Endothelial cell of umbilical vein (primary cell): ENCODE measurements at regions not wholly inside any gene's neighbourhood (a gene's known extent, or its start where the extent isn't known, plus 50 kb on each side); places are given as distances from the start of the nearest gene placed in this dataset.

ENCODE experiments used
- BruUV-seq: library from RNA; stranded (reverse); fragments of 400-500 nt; replicated peaks from 2 replicates; lab custom pipeline; 2021; lab: Mats Ljungman, UMichigan
- CTCF ChIA-PET: fragments of 300-600, 350-600 bp; sonication (Branson Sonifier 250); formaldehyde crosslinking; loops from one replicate; lab custom pipeline; 2021; ENCODE audit warnings: antibody characterized with exemption, inconsistent platforms; lab: Charles Lee
- POLR2A ChIA-PET: fragments of 300-600, 350-600 bp; sonication (Branson Sonifier 250); formaldehyde crosslinking; loops from one replicate; lab custom pipeline; 2021; ENCODE audit warnings: antibody characterized with exemption, inconsistent platforms; lab: Charles Lee
- DNase-seq: peaks from one replicate; pipeline ENCODE4 v3.0.0-alpha.2; 2011; ENCODE audit warnings: low read depth, low spot score
- FAIRE-seq: peaks from 2 replicates; lab custom pipeline; 2011; peaks lifted over from hg19 to GRCh38; lab: Jason Lieb, UNC
- H2AFZ ChIP-seq: 2 replicates; pipeline ENCODE4 v1.6.0; 2012; ENCODE audit warnings: low read depth, low read length, control low read depth, inconsistent platforms
- H3K27ac ChIP-seq: 2 replicates; pipeline ENCODE4 v1.5.1; 2011; ENCODE audit warnings: low read depth, mild to moderate bottlenecking, control low read depth, low read length, moderate library complexity; ENCODE audit not compliant: insufficient read depth
- H3K27me3 ChIP-seq, 2 experiments: 2 replicates each; pipeline versions ENCODE4 v1.6.0 to v1.6.1; 2011; ENCODE audit warnings: low read length in 2 of 2, mixed read lengths in 1 of 2; ENCODE audit not compliant: control insufficient read depth in 2 of 2, insufficient read depth in 2 of 2
- H3K36me3 ChIP-seq, 2 experiments: 2 replicates in 1 of 2; 3 replicates in 1 of 2; pipeline ENCODE4 v1.5.1; 2011; ENCODE audit warnings: low read length in 2 of 2, mild to moderate bottlenecking in 1 of 2, moderate library complexity in 1 of 2; ENCODE audit not compliant: control insufficient read depth in 2 of 2, insufficient read depth in 2 of 2; ENCODE audit errors: extremely low read depth in 1 of 2
- H3K4me1 ChIP-seq: 3 replicates; pipeline ENCODE4 v1.5.1; 2011; ENCODE audit warnings: mild to moderate bottlenecking, low read length; ENCODE audit not compliant: control insufficient read depth, insufficient read depth; ENCODE audit errors: extremely low read depth
- H3K4me2 ChIP-seq: 2 replicates; pipeline ENCODE4 v1.6.1; 2011; ENCODE audit warnings: low read length, control low read depth, mixed read lengths; ENCODE audit not compliant: insufficient read depth
- H3K4me3 ChIP-seq, 3 experiments: fragments of 200-600 bp in 1 of 3; sonication (generic), shearing (Covaris generic) in 1 of 3; replicated peaks in 1 of 3; 2 replicates each; pipeline ENCODE4 v1.5.1; 2011 to 2016; ENCODE audit warnings: control low read depth in 3 of 3, low read length in 3 of 3, mild to moderate bottlenecking in 2 of 3, inconsistent platforms in 1 of 3, low read depth in 1 of 3, moderate library complexity in 1 of 3; ENCODE audit not compliant: insufficient read depth in 1 of 3
- H3K79me2 ChIP-seq: 2 replicates; pipeline ENCODE4 v1.6.0; 2012; ENCODE audit warnings: low read length, inconsistent platforms; ENCODE audit not compliant: control insufficient read depth, insufficient read depth
- H3K9ac ChIP-seq: replicated peaks from 2 replicates; pipeline ENCODE3; 2011; ENCODE audit warnings: low read length, control low read depth; ENCODE audit not compliant: insufficient read depth; ENCODE audit errors: extremely low read depth
- H3K9me1 ChIP-seq: replicated peaks from 3 replicates; pipeline ENCODE4 v1.6.0; 2011; ENCODE audit warnings: mild to moderate bottlenecking, low read length; ENCODE audit not compliant: control insufficient read depth, insufficient read depth; ENCODE audit errors: extremely low read depth
- H3K9me3 ChIP-seq: replicated peaks from 2 replicates; pipeline ENCODE4 v1.5.1; 2012; ENCODE audit warnings: low read length, inconsistent platforms; ENCODE audit not compliant: control insufficient read depth, insufficient read depth
- H4K20me1 ChIP-seq: replicated peaks from 2 replicates; pipeline ENCODE3; 2011; ENCODE audit warnings: mild to moderate bottlenecking, low read length; ENCODE audit not compliant: control insufficient read depth, insufficient read depth; ENCODE audit errors: extremely low read depth
- EZH2 ChIP-seq: IDR thresholded peaks from 2 replicates; pipeline ENCODE4 v1.6.1; 2012; ENCODE audit warnings: borderline replicate concordance, low read depth, mild to moderate bottlenecking, moderate library complexity, low read length, inconsistent platforms; ENCODE audit not compliant: severe bottlenecking
- FOS ChIP-seq: IDR thresholded peaks from 2 replicates; pipeline ENCODE4 v1.6.1; 2011; ENCODE audit warnings: mild to moderate bottlenecking, low read length, moderate library complexity, borderline replicate concordance; ENCODE audit not compliant: insufficient read depth
- GATA2 ChIP-seq: IDR thresholded peaks from 2 replicates; pipeline ENCODE4 v1.7.0; 2011; ENCODE audit warnings: low read depth, mild to moderate bottlenecking, moderate library complexity, mixed read lengths, low read length; ENCODE audit not compliant: insufficient read length, insufficient read depth
- JUN ChIP-seq: IDR thresholded peaks from 2 replicates; pipeline ENCODE4 v1.6.1; 2011; ENCODE audit warnings: borderline replicate concordance, low read depth; ENCODE audit not compliant: insufficient read length, insufficient read depth
- MYC ChIP-seq: IDR thresholded peaks from one replicate; pipeline ENCODE4 v1.6.1; 2011; ENCODE audit warnings: mild to moderate bottlenecking, low read depth, low read length
- POLR2A ChIP-seq: IDR thresholded peaks from 2 replicates; pipeline ENCODE4 v1.6.1; 2012; ENCODE audit warnings: low read depth, mild to moderate bottlenecking, control low read depth, low read length
- POLR2AphosphoS5 ChIP-seq: IDR thresholded peaks from 2 replicates; pipeline ENCODE4 v1.6.1; 2012; ENCODE audit warnings: low read depth, mild to moderate bottlenecking, control low read depth, low read length, moderate library complexity; ENCODE audit not compliant: insufficient read depth
- dilution Hi-C: fragments of 300-500 bp; cut with MboI; formaldehyde crosslinking; loops from one replicate; pipeline ENCODE4 v1.15.0; 2019; ENCODE audit warnings: low sequenced_read_pairs; ENCODE audit not compliant: extremely low pct_ligation_motif_present
- intact Hi-C: fragments of 100-400 bp; cut with micrococcal nuclease; formaldehyde crosslinking; loops from one replicate; pipeline ENCODE4 v1.10.0; 2022
- TF ChIP-seq, protein P1 (sequence below): IDR thresholded peaks from 2 replicates; pipeline ENCODE4 v1.6.1; 2011; ENCODE audit not compliant: insufficient read depth, insufficient read length
- TF ChIP-seq, protein P2 (sequence below), 2 donors: IDR thresholded peaks; 1 replicate in 1 of 2; 2 replicates in 1 of 2; pipeline ENCODE4 v1.5.1; 2011; ENCODE audit warnings: low read length in 2 of 2, mild to moderate bottlenecking in 2 of 2, moderate library complexity in 2 of 2, control low read depth in 1 of 2, inconsistent platforms in 1 of 2, low read depth in 1 of 2; ENCODE audit not compliant: insufficient read depth in 1 of 2; ENCODE audit errors: extremely low read depth in 1 of 2

DNA sequence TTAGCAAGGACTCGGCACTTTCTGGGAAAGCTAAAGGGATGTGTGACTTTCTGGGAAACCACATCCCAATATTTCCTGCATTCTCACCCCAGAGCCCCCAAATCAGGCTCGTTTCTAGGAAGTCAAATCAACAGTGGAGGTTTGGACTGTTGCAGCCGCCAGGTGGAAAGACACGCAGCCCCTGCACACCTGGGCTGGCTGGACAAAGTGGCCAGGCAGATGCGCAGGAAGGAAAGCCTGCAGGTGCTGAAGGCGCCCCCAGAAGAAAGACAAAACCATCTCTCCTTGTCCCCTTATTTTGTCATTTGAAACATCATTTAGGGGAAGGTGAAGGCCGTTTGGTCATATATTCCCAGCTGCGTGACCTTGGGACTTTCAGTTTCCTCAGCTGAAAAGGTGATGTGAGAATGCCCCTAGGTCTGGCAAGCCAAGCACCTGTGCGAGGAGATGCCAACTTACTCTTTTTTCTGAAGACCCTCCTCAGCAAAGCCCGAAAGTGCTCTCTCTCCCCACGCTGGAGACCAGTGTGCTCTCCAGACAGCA, 97.9 kb upstream of the CPEB4 start:
- FAIRE-seq (no peak), DNase-seq (no peak)
- no peak overlapping the region for H3K27ac ChIP-seq
- POLR2A ChIA-PET = no interaction called here
- CTCF ChIA-PET = interaction anchor here (0.9 kb wide), 1 partner anchor 12 kb away, joined by 4 read pairs; no protein-coding TSS in a partner anchor
- no TSS peak for BruUV-seq
- no peaks in the 10 kb centered on the region for H3K27me3 ChIP-seq
- no peaks in the 10 kb centered on the region for H3K9me1 ChIP-seq
- TF ChIP-seq EZH2 (no peak), POLR2AphosphoS5 (no peak), POLR2A (no peak), MYC (no peak), GATA2 (no peak), JUN (no peak), FOS (no peak)
- TF ChIP-seq, protein P1, sequence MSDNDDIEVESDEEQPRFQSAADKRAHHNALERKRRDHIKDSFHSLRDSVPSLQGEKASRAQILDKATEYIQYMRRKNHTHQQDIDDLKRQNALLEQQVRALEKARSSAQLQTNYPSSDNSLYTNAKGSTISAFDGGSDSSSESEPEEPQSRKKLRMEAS = no peak
- TF ChIP-seq, protein P2, sequence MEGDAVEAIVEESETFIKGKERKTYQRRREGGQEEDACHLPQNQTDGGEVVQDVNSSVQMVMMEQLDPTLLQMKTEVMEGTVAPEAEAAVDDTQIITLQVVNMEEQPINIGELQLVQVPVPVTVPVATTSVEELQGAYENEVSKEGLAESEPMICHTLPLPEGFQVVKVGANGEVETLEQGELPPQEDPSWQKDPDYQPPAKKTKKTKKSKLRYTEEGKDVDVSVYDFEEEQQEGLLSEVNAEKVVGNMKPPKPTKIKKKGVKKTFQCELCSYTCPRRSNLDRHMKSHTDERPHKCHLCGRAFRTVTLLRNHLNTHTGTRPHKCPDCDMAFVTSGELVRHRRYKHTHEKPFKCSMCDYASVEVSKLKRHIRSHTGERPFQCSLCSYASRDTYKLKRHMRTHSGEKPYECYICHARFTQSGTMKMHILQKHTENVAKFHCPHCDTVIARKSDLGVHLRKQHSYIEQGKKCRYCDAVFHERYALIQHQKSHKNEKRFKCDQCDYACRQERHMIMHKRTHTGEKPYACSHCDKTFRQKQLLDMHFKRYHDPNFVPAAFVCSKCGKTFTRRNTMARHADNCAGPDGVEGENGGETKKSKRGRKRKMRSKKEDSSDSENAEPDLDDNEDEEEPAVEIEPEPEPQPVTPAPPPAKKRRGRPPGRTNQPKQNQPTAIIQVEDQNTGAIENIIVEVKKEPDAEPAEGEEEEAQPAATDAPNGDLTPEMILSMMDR (IDR thresholded peaks at IDR 0.05; ENCODE audit: extremely low read depth in 1 of 2, insufficient read depth in 1 of 2, low read depth in 1 of 2, low read length in 2 of 2) = no peak
- dilution Hi-C loops (no loop called here), intact Hi-C loops (no loop called here)
- H3K79me2 ChIP-seq = no peaks in the 10 kb centered on the region
- H3K9ac ChIP-seq = no peak overlapping the region
- H3K9me3 ChIP-seq = no peaks in the 10 kb centered on the region
- H3K36me3 ChIP-seq = no peaks in the 10 kb centered on the region
- no peak overlapping the region for H3K4me2 ChIP-seq
- H3K4me1 ChIP-seq = no peaks in the 10 kb centered on the region
- H3K4me3 ChIP-seq = no peak overlapping the region
- no peak overlapping the region for H2AFZ ChIP-seq
- no peaks in the 10 kb centered on the region for H4K20me1 ChIP-seq
